GM12865 (cell line): ENCODE measurements at regions not wholly inside any gene's neighbourhood (a gene's known extent, or its start where the extent isn't known, plus 50 kb on each side); places are given as distances from the start of the nearest gene placed in this dataset.

Experiments used
- DNase-seq: peaks from one replicate; pipeline ENCODE4 v3.0.0; 2010; ENCODE audit warnings: low read depth
- H3K4me3 ChIP-seq: 2 replicates; pipeline ENCODE4 v1.5.1; 2011; ENCODE audit warnings: mild to moderate bottlenecking, low read depth, low read length, control low read depth
- TF ChIP-seq, protein P1 (sequence below): IDR thresholded peaks from 2 replicates; pipeline ENCODE4 v1.5.1; 2011; ENCODE audit warnings: low read length, control low read depth, low read depth, inconsistent platforms; ENCODE audit not compliant: insufficient read depth; ENCODE audit errors: missing control alignments

DNA sequence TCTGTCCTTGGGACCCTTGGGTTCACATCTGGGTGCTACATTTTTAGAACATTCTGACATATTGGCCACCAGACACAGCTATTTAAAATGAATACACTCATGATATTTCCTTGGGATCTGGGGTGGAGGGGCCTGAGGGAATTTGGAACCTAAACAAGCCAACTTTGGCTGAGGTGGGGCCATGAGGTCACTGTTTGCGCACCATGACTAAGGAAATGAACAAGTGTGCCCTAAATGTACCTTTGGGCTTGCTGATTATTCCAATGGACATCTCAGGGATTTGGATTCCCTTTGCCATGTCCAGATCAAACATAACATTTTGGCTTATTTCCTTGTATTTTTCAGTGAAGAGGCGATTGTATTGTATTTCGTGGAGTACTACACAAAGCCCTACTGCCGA is 80.5 kb upstream of the SEC11C start:
- TF ChIP-seq, protein P1, sequence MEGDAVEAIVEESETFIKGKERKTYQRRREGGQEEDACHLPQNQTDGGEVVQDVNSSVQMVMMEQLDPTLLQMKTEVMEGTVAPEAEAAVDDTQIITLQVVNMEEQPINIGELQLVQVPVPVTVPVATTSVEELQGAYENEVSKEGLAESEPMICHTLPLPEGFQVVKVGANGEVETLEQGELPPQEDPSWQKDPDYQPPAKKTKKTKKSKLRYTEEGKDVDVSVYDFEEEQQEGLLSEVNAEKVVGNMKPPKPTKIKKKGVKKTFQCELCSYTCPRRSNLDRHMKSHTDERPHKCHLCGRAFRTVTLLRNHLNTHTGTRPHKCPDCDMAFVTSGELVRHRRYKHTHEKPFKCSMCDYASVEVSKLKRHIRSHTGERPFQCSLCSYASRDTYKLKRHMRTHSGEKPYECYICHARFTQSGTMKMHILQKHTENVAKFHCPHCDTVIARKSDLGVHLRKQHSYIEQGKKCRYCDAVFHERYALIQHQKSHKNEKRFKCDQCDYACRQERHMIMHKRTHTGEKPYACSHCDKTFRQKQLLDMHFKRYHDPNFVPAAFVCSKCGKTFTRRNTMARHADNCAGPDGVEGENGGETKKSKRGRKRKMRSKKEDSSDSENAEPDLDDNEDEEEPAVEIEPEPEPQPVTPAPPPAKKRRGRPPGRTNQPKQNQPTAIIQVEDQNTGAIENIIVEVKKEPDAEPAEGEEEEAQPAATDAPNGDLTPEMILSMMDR, result no peak
- H3K4me3 ChIP-seq, result no peak overlapping the region
- no peak for DNase-seq

DNA sequence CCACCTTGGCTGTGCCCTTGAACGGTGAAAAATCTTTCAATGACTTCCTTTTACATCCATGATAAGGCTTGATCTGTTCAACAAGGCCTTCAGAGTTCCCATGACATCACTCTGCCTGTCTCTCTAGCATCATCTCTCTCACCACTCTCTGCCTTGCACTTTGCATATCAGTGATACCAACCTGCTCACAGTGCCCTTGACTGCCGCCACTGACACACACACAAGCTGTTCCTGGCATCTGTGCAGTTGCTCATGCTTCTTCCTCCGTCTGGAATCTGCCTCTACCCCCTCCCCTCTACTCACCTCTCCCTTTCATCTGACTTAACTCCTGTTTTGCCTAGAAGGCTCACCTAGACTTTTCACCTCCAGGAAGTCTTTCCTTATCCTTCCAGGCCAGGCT is 79.1 kb upstream of the SEC11C start:
- no peak for DNase-seq
- TF ChIP-seq, protein P1, result no peak

DNA sequence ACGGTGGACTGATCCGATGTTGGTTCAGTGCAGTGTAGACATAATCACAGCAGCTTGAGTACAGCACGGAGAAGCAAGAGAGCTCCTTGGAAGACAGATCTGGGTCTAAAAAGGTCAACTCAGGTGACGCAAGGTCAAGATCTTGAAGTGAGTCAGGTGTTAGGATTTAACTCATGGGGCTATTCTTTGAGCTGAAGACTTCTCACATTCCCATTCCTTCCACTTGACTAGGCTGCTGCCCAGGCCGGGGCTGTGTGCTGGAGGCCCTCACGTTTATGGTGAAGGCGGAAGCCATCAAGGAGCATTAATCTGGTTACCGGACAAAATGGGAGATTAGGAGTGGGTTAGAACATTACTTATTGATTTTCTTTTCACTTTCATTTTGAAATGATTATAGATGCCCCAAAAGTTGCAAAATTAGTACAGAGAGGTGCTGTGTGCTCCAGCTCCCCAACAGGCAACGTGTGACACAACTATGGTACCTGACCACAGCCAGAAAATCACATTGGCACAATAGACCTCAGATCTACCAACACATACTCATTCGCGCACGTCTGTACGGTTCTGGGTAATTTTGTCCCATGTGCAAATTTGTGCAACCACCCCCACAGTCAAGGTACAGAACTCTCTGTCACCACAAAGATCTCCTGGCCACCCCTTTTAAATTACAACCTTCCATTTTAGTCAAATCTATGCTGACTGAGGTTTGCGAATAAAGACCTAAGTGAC is 77.6 kb upstream of the SEC11C start:
- no peak overlapping the region for H3K4me3 ChIP-seq
- TF ChIP-seq, protein P1, result no peak
- no peak for DNase-seq

More for the DNA sequence above, 79.1 kb upstream of the SEC11C start:
- no peak overlapping the region for H3K4me3 ChIP-seq

DNA sequence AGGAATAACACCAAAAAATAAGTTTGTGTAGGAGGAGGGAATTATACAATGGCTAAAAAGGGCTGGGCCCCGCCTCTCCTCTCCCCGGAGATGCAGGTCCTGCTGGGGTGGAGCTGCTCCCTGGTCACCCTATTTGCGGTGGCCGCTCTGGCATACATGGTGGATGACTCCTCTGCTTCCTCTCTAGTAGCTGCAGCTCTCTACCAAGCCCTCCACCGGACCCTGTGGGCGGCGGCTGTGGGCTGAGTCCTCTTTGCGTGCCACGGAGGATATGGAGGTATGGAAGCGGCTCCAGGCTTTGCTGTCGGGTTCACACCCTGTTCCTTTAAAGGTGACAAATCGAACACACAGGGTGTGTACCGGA is 77.1 kb upstream of the SEC11C start:
- TF ChIP-seq, protein P1, result no peak
- no peak for DNase-seq
- H3K4me3 ChIP-seq, result no peak overlapping the region

DNA sequence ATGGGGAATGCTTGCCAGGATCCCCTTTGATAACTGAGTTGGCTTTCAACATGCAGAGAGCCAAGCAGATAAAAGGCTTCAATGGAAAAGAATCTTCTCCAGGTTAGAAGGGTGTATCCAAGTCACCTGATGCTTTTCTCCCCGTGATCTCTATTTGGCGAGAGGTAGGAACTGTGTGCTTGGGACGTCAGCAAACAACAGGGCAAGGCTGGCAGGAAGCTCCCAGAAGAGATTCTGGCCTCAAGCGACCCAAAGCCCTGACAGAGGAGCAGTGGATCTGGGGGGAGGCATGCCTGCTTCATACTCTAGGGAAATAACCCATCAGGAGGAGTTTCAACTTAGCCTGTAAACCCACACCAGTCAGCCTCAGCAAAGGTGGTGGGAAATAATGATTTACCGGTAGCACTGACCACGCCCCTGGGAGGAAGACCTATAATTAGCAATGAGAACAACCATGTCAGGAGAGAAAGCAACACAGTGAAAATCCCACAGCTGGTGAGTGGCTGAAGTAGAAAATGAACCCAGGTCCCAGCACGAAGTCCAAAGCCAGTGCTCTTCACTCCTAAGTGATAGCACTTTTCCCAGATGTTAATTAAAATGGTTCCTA is 76.3 kb upstream of the SEC11C start:
- H3K4me3 ChIP-seq, result no peak overlapping the region
- TF ChIP-seq, protein P1, result no peak
- DNase-seq, result no peak

DNA sequence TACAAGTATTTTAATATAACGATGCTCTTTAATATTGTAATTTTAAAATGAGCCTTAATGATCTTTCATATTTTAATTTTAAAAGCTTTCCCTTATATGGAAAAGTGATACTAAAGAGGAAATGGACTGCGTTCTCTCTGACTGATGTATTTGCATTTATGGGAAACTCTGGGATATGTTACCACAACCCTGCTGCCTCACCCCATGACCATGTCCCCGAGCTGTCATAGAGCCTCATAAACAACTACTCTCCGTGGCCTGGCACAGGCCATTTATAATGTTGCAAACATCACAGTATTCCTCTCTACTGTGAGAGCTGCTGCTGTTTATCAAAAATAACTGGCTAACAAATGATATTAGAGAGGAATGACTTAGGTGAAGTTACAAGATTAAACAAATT is 75.8 kb upstream of the SEC11C start:
- no peak for DNase-seq
- TF ChIP-seq, protein P1, result no peak
- no peak overlapping the region for H3K4me3 ChIP-seq

DNA sequence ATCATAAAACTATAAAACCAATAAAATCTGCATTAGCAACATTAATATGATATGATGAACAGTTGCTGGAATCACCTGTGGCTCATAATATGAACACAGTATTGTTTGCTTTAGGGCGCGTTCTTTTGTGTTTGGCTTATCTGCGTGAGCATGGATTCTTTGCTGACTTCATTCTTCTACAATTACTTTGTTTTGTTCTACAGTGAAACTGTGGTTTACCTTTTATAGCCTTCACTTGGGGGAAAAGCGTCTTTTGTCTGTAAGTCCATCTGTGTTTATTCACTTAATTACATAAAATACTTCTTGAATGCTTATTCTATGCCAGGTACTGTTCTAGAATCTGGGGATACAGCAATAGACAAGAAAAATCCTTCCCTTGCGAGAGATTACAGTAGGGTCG is 74.0 kb upstream of the SEC11C start:
- DNase-seq, result no peak
- H3K4me3 ChIP-seq, result no peak overlapping the region
- TF ChIP-seq, protein P1, result no peak
